ENCODE measurements at regions not wholly inside any gene's neighbourhood (a gene's known extent, or its start where the extent isn't known, plus 50 kb on each side); places are given as distances from the start of the nearest gene placed in this dataset.

GRCh38 chr10:121284936-121285335 lies 313.3 kb downstream of the FGFR2 start:
- DNase-seq (ENCODE audit: low read depth) = no peak
- no peak for TF ChIP-seq CTCF (IDR thresholded peaks at IDR 0.05; ENCODE audit: insufficient read depth, low read depth, low read length)
- H3K4me3 ChIP-seq (ENCODE audit: low read depth, low read length) = no peak overlapping the region

- DNase-seq (ENCODE audit: low read depth) = no peak
- TF ChIP-seq CTCF (IDR thresholded peaks at IDR 0.05; ENCODE audit: insufficient read depth, low read depth, low read length) = no peak
- H3K4me3 ChIP-seq (ENCODE audit: low read depth, low read length) = no peak overlapping the region
Observed at GRCh38 chr10:121285406-121286196, 312.6 kb downstream of the FGFR2 start.

GRCh38 chr10:121288011-121288410 lies 310.2 kb downstream of the FGFR2 start:
- no peak for TF ChIP-seq CTCF (IDR thresholded peaks at IDR 0.05; ENCODE audit: insufficient read depth, low read depth, low read length)
- no peak overlapping the region for H3K4me3 ChIP-seq (ENCODE audit: low read depth, low read length)
- no peak for DNase-seq (ENCODE audit: low read depth)

GRCh38 chr10:121288864-121289661 lies 309.2 kb downstream of the FGFR2 start:
- DNase-seq (ENCODE audit: low read depth) = no peak
- H3K4me3 ChIP-seq (ENCODE audit: low read depth, low read length) = no peak overlapping the region
- TF ChIP-seq CTCF (IDR thresholded peaks at IDR 0.05; ENCODE audit: insufficient read depth, low read depth, low read length) = no peak

GRCh38 chr10:121289800-121290199 lies 308.4 kb downstream of the FGFR2 start:
- no peak overlapping the region for H3K4me3 ChIP-seq (ENCODE audit: low read depth, low read length)
- TF ChIP-seq CTCF (IDR thresholded peaks at IDR 0.05; ENCODE audit: insufficient read depth, low read depth, low read length) = no peak
- DNase-seq (ENCODE audit: low read depth) = no peak

- H3K4me3 ChIP-seq (ENCODE audit: low read depth, low read length) = no peak overlapping the region
- no peak for TF ChIP-seq CTCF (IDR thresholded peaks at IDR 0.05; ENCODE audit: insufficient read depth, low read depth, low read length)
- no peak for DNase-seq (ENCODE audit: low read depth)
Observed at GRCh38 chr10:121290674-121291073, 307.6 kb downstream of the FGFR2 start.
